ENCODE measurements at regions not wholly inside any gene's neighbourhood (a gene's known extent, or its start where the extent isn't known, plus 50 kb on each side); places are given as distances from the start of the nearest gene placed in this dataset.

- TF ChIP-seq, protein P1, sequence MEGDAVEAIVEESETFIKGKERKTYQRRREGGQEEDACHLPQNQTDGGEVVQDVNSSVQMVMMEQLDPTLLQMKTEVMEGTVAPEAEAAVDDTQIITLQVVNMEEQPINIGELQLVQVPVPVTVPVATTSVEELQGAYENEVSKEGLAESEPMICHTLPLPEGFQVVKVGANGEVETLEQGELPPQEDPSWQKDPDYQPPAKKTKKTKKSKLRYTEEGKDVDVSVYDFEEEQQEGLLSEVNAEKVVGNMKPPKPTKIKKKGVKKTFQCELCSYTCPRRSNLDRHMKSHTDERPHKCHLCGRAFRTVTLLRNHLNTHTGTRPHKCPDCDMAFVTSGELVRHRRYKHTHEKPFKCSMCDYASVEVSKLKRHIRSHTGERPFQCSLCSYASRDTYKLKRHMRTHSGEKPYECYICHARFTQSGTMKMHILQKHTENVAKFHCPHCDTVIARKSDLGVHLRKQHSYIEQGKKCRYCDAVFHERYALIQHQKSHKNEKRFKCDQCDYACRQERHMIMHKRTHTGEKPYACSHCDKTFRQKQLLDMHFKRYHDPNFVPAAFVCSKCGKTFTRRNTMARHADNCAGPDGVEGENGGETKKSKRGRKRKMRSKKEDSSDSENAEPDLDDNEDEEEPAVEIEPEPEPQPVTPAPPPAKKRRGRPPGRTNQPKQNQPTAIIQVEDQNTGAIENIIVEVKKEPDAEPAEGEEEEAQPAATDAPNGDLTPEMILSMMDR (conservative IDR thresholded peaks at IDR 0.05; ENCODE audit: low read depth, low read length), result no peak
- TF ChIP-seq EZH2 (IDR thresholded peaks at IDR 0.05; ENCODE audit: low read length, unreplicated experiment), result no peak
These were observed 962.1 kb downstream of the KCNMA1 start for GRCh38 chr10:76675561-76675950.
